Kidney (tissue), 13 donors: ENCODE measurements at regions not wholly inside any gene's neighbourhood (a gene's known extent, or its start where the extent isn't known, plus 50 kb on each side); places are given as distances from the start of the nearest gene placed in this dataset.

Experiments
- DNase-seq, 5 donors: peaks; one replicate each; pipeline ENCODE4 v3.0.0-alpha.2; 2013 to 2020
- FAIRE-seq: peaks from 2 replicates; lab custom pipeline; 2012; peaks lifted over from hg19 to GRCh38; lab: Jason Lieb, UNC
- H3K27ac ChIP-seq, 2 donors: one replicate each; pipeline ENCODE4 v1.7.0; 2013; ENCODE audit warnings: low read depth in 2 of 2, low read length in 2 of 2, inconsistent platforms in 1 of 2
- H3K27me3 ChIP-seq: one replicate; pipeline ENCODE4 v1.7.1; 2013; ENCODE audit warnings: low read length, inconsistent platforms; ENCODE audit not compliant: control insufficient read depth, insufficient read depth
- H3K36me3 ChIP-seq, 3 donors: one replicate each; pipeline versions ENCODE4 v1.7.0 to v1.7.1; 2013; ENCODE audit warnings: low read length in 3 of 3, control low read depth in 1 of 3, inconsistent platforms in 1 of 3; ENCODE audit not compliant: insufficient read depth in 3 of 3, control insufficient read depth in 2 of 3
- H3K4me1 ChIP-seq, 3 donors: one replicate each; pipeline versions ENCODE4 v1.7.0 to v1.7.1; 2013; ENCODE audit warnings: low read length in 3 of 3, inconsistent platforms in 1 of 3, low read depth in 1 of 3; ENCODE audit not compliant: control insufficient read depth in 2 of 3, insufficient read depth in 2 of 3
- H3K4me3 ChIP-seq, 3 donors: one replicate each; pipeline versions ENCODE4 v1.7.0 to v1.8.1; 2013; ENCODE audit warnings: low read length in 3 of 3, control low read depth in 1 of 3, inconsistent platforms in 1 of 3
- H3K9ac ChIP-seq, 3 donors: one replicate each; pipeline versions ENCODE4 v1.7.0 to v1.7.1; 2013; ENCODE audit warnings: low read length in 3 of 3, control low read depth in 1 of 3, inconsistent platforms in 1 of 3
- H3K9me3 ChIP-seq, 3 donors: one replicate each; pipeline versions ENCODE4 v1.7.0 to v1.7.1; 2013; ENCODE audit warnings: low read length in 3 of 3, control low read depth in 1 of 3, inconsistent platforms in 1 of 3; ENCODE audit not compliant: control insufficient read depth in 2 of 3, insufficient read depth in 1 of 3
- CTCF ChIP-seq: IDR thresholded peaks from 3 replicates; pipeline ENCODE4 v1.5.1; 2012; ENCODE audit warnings: mild to moderate bottlenecking, moderate library complexity, borderline replicate concordance; ENCODE audit not compliant: insufficient read depth; ENCODE audit errors: extremely low read depth
- intact Hi-C: fragments of 100-400 bp; cut with DNase I; formaldehyde crosslinking; loops from one replicate; pipeline ENCODE4 v1.11.1; 2022
- donor health status: control.
- donor health status: control.
- donor health status: control.
- donor health status: control.
- donor health status: control.
- donor health status: DM: yes; HTN: yes; CAD: no.
- donor health status: Normal renal cell carcinoma (clear cell type).

- Histone ChIP-seq H3K36me3 (no peaks in the 10 kb centered on the region), H3K27ac (no peak overlapping the region), H3K4me1 (no peaks in the 10 kb centered on the region), H3K27me3 (no peaks in the 10 kb centered on the region), H3K9me3 (no peaks in the 10 kb centered on the region), H3K9ac (no peak overlapping the region), H3K4me3 (no peak overlapping the region)
- TF ChIP-seq CTCF, result no peak
- DNase-seq, result no peak
- intact Hi-C loops, result no loop called here
- no peak for FAIRE-seq
These were observed 271.6 kb downstream of the TDRD15 start for GRCh38 chr2:21395366-21395765.

GRCh38 chr2:21396252-21396651, 272.5 kb downstream of the TDRD15 start:
- Histone ChIP-seq H3K4me1 (no peaks in the 10 kb centered on the region), H3K36me3 (no peaks in the 10 kb centered on the region), H3K4me3 (no peak overlapping the region), H3K27ac (no peak overlapping the region), H3K9ac (no peak overlapping the region), H3K27me3 (no peaks in the 10 kb centered on the region), H3K9me3 (no peaks in the 10 kb centered on the region)
- DNase-seq, result no peak
- FAIRE-seq, result no peak
- intact Hi-C loops, result no loop called here
- no peak for TF ChIP-seq CTCF

DNA sequence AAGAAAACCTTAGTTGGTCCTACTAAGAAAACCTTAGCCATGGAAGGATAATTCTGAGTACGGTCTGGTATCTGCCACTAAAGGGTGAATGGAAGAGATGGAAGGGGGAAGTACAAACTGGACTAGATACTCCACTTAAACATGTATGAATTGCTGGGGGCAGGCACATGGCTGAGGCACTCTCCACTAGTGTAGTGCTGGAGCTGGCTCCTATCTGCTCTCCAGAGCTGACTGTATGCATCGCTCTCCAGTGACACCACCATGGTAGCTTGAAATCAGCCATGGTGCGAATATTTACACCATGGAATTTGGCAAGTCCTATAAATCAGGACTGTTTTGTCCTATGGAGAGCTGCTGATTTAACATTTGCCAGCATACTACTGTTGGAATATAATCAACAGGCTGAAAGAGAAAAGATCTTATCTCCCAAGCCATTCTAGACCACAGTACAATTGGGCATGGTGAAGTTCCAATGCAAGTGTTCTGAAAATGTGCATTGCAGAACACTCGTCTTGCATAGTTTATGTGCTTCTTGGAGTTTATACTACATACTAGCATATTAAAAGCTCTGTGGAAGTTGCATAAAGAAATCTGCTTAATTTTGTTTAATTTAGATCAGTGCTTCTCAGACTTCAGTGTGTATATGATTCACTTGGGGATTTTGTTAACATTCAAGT, 277.4 kb downstream of the TDRD15 start:
- Histone ChIP-seq H3K36me3 (no peaks in the 10 kb centered on the region), H3K9me3 (no peaks in the 10 kb centered on the region), H3K4me1 (no peaks in the 10 kb centered on the region), H3K27me3 (no peaks in the 10 kb centered on the region), H3K4me3 (no peak overlapping the region), H3K9ac (no peak overlapping the region), H3K27ac (no peak overlapping the region)
- no peak for DNase-seq
- TF ChIP-seq CTCF, result no peak
- no peak for FAIRE-seq
- intact Hi-C loops, result no loop called here

DNA sequence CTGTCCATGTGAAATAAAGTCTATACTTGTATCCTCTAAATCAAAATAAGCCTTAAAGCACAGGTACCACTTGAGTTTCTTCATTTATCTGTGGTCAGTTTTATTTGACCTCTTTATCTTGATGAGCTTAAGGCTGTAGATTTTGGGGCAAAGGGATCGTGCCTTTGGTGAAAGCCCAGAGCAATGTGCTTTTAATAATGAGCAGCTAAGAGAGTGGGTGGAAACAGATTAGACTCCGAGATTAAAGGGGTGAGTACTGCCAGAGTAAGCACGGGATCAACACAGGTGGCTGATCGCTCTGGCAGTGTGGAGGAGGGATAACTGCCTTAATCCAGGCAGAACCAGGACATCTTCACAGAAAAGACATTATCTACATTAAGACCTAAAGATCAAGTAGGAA, 280.4 kb downstream of the TDRD15 start:
- DNase-seq, result peak in 1 of 5 donors; percentile 23
- intact Hi-C loops, result no loop called here
- no peak overlapping the region for H3K9ac ChIP-seq
- no peaks in the 10 kb centered on the region for H3K27me3 ChIP-seq
- no peaks in the 10 kb centered on the region for H3K36me3 ChIP-seq
- H3K27ac ChIP-seq, result no peak overlapping the region
- no peaks in the 10 kb centered on the region for H3K4me1 ChIP-seq
- no peak for TF ChIP-seq CTCF
- no peak overlapping the region for H3K4me3 ChIP-seq
- H3K9me3 ChIP-seq, result no peaks in the 10 kb centered on the region
- no peak for FAIRE-seq
